Transverse colon (tissue), 4 donors: ENCODE measurements at regions not wholly inside any gene's neighbourhood (a gene's known extent, or its start where the extent isn't known, plus 50 kb on each side); places are given as distances from the start of the nearest gene placed in this dataset.

Experiments used
- DNase-seq: peaks from one replicate; pipeline ENCODE4 v3.0.0-alpha.2; 2019
- H3K27ac ChIP-seq, 4 donors: fragments of 200-600 bp; sonication (generic); 2 replicates each; pipeline ENCODE4 v1.5.1; 2016 to 2018; ENCODE audit warnings: inconsistent platforms in 4 of 4
- H3K27me3 ChIP-seq: fragments of 200-600 bp; sonication (generic); 2 replicates; pipeline ENCODE4 v1.5.1; 2017; ENCODE audit warnings: inconsistent platforms
- H3K36me3 ChIP-seq, 4 donors: fragments of 200-600 bp; sonication (generic); 2 replicates each; pipeline ENCODE4 v1.5.1; 2017 to 2019; ENCODE audit warnings: inconsistent platforms in 4 of 4
- H3K4me1 ChIP-seq, 4 donors: fragments of 200-600 bp; sonication (generic); 2 replicates each; pipeline ENCODE4 v1.5.1; 2017 to 2020; ENCODE audit warnings: inconsistent platforms in 4 of 4
- H3K4me3 ChIP-seq, 4 donors: fragments of 200-600 bp; sonication (generic); 1 replicate in 1 of 4; 2 replicates in 3 of 4; pipeline versions ENCODE4 v1.5.1 to v1.6.1; 2017 to 2019; ENCODE audit warnings: inconsistent platforms in 4 of 4
- H3K9me3 ChIP-seq, 2 donors: fragments of 200-600 bp; sonication (generic); 2 replicates each; pipeline ENCODE4 v1.5.1; 2017 to 2019; ENCODE audit warnings: inconsistent platforms in 2 of 2
- EP300 ChIP-seq: sonication (generic); formaldehyde crosslinking; IDR thresholded peaks from one replicate; pipeline ENCODE4 v1.6.1; 2017; ENCODE audit warnings: antibody characterized with exemption, low read depth
- POLR2A ChIP-seq: fragments of 450-650 bp; IDR thresholded peaks from one replicate; pipeline ENCODE4 v1.6.1; 2016; ENCODE audit warnings: antibody characterized with exemption, mild to moderate bottlenecking, moderate library complexity
- POLR2AphosphoS5 ChIP-seq, 3 donors: sonication (generic); formaldehyde crosslinking; IDR thresholded peaks; one replicate each; pipeline ENCODE4 v1.6.1; 2016; ENCODE audit warnings: antibody characterized with exemption in 3 of 3
- whole genome bisulfite sequencing, 2 donors: methylation state at CpG; one replicate each; pipeline ENCODE4 v1.1.5; 2018; ENCODE audit warnings: low coverage in 1 of 2; 5-methylcytosine and 5-hydroxymethylcytosine counted together
- in situ Hi-C, 4 donors: fragments of 200-750 bp; cut with MboI; loops; one replicate each; pipeline versions ENCODE4 v1.15.0 to v1.15.1; 2017; ENCODE audit warnings: low sequenced_read_pairs in 3 of 4, low pct_ligation_motif_present in 1 of 4, low pct_unique_long_range_greater_than_20kb in 1 of 4
- intact Hi-C: fragments of 100-400 bp; cut with DNase I; formaldehyde crosslinking; loops from one replicate; pipeline ENCODE4 v1.15.1; 2023; ENCODE audit warnings: low total_unique reads
- TF ChIP-seq, protein P1 (sequence below), 5 experiments: fragments of 200-600 bp in 3 of 5; fragments of 450-650 bp in 2 of 5; sonication (generic) in 3 of 5; IDR thresholded peaks; 1 replicate in 2 of 5; 2 replicates in 3 of 5; pipeline ENCODE4 v1.5.1; 2016 to 2017; ENCODE audit warnings: antibody characterized with exemption in 5 of 5, inconsistent platforms in 3 of 5, mild to moderate bottlenecking in 2 of 5, moderate library complexity in 1 of 5

DNA sequence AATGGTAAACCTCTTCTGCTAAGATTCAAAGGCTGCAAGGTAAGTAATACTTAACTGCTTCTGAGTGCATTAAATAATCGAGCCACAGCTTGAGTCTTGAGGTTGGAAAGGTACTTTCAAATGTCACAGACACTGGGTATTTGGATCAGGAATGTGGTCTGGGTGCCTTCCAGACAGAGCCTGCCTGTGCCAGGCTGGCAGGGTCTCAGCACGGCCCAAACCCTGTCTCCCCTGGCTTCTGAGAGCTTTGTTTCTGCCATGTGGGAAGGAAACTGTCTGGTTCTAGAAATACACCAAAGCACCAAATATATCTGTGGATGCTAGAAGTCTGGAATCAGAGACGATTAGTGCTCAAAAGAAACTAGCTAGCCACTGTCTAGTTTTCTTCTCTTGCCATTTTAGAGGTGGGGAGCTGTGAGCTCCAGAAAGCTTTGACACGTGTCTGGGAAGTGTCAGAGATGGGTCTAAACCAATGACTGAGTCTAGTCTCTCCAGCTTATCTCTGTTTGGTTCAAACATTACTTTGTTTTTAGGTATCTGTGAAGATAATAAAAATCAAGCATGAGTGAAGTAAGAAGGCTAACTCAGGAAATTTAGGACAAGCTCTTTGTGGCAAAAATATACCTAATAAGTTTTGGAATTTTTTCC is 162.8 kb downstream of the CYP26A1 start:
- TF ChIP-seq, protein P1, sequence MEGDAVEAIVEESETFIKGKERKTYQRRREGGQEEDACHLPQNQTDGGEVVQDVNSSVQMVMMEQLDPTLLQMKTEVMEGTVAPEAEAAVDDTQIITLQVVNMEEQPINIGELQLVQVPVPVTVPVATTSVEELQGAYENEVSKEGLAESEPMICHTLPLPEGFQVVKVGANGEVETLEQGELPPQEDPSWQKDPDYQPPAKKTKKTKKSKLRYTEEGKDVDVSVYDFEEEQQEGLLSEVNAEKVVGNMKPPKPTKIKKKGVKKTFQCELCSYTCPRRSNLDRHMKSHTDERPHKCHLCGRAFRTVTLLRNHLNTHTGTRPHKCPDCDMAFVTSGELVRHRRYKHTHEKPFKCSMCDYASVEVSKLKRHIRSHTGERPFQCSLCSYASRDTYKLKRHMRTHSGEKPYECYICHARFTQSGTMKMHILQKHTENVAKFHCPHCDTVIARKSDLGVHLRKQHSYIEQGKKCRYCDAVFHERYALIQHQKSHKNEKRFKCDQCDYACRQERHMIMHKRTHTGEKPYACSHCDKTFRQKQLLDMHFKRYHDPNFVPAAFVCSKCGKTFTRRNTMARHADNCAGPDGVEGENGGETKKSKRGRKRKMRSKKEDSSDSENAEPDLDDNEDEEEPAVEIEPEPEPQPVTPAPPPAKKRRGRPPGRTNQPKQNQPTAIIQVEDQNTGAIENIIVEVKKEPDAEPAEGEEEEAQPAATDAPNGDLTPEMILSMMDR (IDR thresholded peaks at IDR 0.05), result no peak
- TF ChIP-seq EP300 (no peak), POLR2A (no peak), POLR2AphosphoS5 (IDR thresholded peaks at IDR 0.05) (no peak)
- intact Hi-C loops (no loop called here), in situ Hi-C loops (no loop called here)
- no peak overlapping the region for H3K4me3 ChIP-seq
- WGBS, 2 donors, result 63 to 82% methylated on average over 2 to 4 of the region's 4 CpGs
- no peaks in the 10 kb centered on the region for H3K4me1 ChIP-seq
- H3K27me3 ChIP-seq, result no peaks in the 10 kb centered on the region
- H3K36me3 ChIP-seq, result no peaks in the 10 kb centered on the region
- no peak overlapping the region for H3K27ac ChIP-seq
- DNase-seq, result no peak
- H3K9me3 ChIP-seq, result no peaks in the 10 kb centered on the region

DNA sequence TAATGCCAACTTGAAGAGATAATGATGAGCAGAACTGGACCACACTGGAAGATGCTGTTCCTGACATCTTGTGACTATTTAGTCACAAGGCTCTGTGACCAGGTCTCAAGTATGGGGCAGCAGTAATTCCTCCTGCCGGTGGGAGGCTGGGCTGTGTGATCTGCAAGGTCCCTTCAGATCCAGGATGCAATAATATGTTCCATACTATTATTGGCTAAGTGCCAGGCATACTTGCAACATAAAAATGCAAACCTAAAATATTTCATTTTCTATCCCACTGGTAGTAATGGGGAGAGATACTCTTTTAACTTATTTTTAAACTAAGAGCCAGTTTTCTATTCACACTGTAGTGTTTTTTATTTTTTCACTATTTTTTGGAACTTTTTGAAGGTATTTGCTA is 171.5 kb downstream of the CYP26A1 start:
- in situ Hi-C loops (no loop called here), intact Hi-C loops (no loop called here)
- WGBS, 2 donors, result 38% methylated on average over 1 of the region's 1 CpG; no CpG with 5 or more reads in 1 of the 2 donors

DNA sequence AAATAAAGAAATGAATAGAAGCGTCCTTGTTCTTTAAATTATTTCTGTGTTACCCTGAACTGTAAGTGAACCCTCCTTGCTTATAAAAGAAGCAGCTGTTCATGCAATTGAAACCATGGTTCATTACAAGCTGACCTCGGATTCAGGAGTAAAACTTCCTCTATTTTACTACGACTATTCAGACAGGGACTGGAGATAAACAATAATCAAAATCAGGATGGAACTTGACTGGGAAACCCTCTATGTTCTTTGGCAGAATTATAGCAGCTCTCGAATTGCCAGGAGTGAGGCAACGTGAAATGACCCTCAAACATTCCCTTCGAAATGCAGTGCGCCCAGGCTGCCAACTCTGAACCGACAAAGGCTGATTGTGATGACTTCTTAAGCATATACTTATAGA is 172.1 kb downstream of the CYP26A1 start:
- WGBS, 2 donors, result 23 to 47% methylated on average over 6 to 8 of the region's 8 CpGs

More for the DNA sequence above, 171.5 kb downstream of the CYP26A1 start:
- no peak for DNase-seq
- no peaks in the 10 kb centered on the region for H3K4me1 ChIP-seq
- H3K27ac ChIP-seq, result no peak overlapping the region
- TF ChIP-seq EP300 (no peak), POLR2AphosphoS5 (IDR thresholded peaks at IDR 0.05) (no peak), POLR2A (no peak)
- TF ChIP-seq, protein P1 (IDR thresholded peaks at IDR 0.05), result no peak
- no peaks in the 10 kb centered on the region for H3K9me3 ChIP-seq
- H3K36me3 ChIP-seq, result no peaks in the 10 kb centered on the region
- no peak overlapping the region for H3K4me3 ChIP-seq
- no peaks in the 10 kb centered on the region for H3K27me3 ChIP-seq

DNA sequence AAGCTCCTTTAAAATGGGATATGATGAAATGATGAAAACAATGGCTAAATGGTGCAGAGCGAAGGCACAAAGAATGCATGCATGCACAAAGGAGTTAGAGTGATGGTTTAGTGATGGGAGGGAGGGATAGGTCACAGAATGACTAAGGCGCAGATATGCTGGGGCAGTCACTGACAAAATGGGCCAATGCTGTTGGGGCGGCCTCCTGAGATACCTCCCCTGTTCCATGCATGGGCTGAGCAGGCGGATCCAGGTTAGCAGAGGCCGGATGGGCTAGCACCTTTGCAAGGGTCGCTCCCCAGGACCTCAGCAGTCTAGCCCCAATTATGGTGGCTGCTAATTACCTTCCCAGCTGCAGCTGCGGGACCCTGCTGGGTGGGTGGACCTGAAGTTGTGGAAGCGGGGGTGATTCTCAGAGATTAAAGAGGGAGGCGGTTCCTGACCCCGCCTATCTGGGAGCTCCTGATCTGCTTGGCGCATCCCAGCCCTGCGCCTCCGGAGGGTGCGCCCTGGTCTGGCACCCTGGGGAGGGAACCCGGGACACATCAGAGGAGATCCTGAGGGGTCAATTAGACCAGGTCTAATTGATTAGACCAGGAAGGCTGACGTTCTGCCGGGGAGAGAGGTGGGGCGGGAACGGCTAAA is 175.0 kb downstream of the CYP26A1 start:
- no peaks in the 10 kb centered on the region for H3K4me1 ChIP-seq
- TF ChIP-seq EP300 (no peak), POLR2A (no peak), POLR2AphosphoS5 (IDR thresholded peaks at IDR 0.05) (no peak)
- TF ChIP-seq, protein P1 (IDR thresholded peaks at IDR 0.05), result no peak
- no peaks in the 10 kb centered on the region for H3K27me3 ChIP-seq
- 84 to 100% methylated on average over 3 to 19 of the region's 19 CpGs for WGBS, 2 donors
- in situ Hi-C loops (no loop called here), intact Hi-C loops (no loop called here)
- H3K9me3 ChIP-seq, result no peaks in the 10 kb centered on the region
- no peaks in the 10 kb centered on the region for H3K36me3 ChIP-seq
- DNase-seq, result no peak
- no peak overlapping the region for H3K4me3 ChIP-seq
- H3K27ac ChIP-seq, result no peak overlapping the region

More for the DNA sequence above, 172.1 kb downstream of the CYP26A1 start:
- H3K4me1 ChIP-seq, result no peaks in the 10 kb centered on the region
- no peak for DNase-seq
- no peaks in the 10 kb centered on the region for H3K9me3 ChIP-seq
- H3K4me3 ChIP-seq, result no peak overlapping the region
- no peaks in the 10 kb centered on the region for H3K27me3 ChIP-seq
- intact Hi-C loops, result no loop called here
- TF ChIP-seq POLR2AphosphoS5 (IDR thresholded peaks at IDR 0.05) (no peak), EP300 (no peak), POLR2A (no peak)
- TF ChIP-seq, protein P1 (IDR thresholded peaks at IDR 0.05), result no peak
- no peaks in the 10 kb centered on the region for H3K36me3 ChIP-seq
- in situ Hi-C loops, result no loop called here
- H3K27ac ChIP-seq, result no peak overlapping the region
